HG02870 (cell line): ENCODE measurements at regions not wholly inside any gene's neighbourhood (a gene's known extent, or its start where the extent isn't known, plus 50 kb on each side); places are given as distances from the start of the nearest gene placed in this dataset.

Source experiments
- ATAC-seq: cut with Tn5 transposase; IDR thresholded peaks from one replicate; pipeline ENCODE4 v1.9.1; 2021; ENCODE audit warnings: mild to moderate bottlenecking, moderate library complexity; ENCODE audit not compliant: unreplicated experiment

DNA sequence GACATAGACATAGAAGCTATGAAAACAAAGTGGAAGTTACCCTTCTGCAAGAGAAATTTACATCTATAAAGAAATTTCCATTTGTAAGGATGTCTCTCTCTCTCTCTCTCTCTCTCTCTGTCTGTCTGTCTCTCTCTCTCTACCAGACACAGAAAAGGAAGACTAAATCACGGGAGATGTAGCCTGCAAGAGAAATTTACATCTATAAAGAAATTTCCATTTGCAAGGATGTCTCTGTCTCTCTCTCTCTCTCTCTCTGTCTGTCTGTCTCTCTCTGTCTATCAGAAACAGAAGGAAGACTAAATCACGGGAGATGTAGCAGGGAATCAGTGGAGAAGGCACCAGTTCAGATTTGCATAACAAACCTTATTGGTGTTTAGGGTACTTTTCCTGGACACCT is 65.6 kb upstream of the CTSO start:
- no peak for ATAC-seq

DNA sequence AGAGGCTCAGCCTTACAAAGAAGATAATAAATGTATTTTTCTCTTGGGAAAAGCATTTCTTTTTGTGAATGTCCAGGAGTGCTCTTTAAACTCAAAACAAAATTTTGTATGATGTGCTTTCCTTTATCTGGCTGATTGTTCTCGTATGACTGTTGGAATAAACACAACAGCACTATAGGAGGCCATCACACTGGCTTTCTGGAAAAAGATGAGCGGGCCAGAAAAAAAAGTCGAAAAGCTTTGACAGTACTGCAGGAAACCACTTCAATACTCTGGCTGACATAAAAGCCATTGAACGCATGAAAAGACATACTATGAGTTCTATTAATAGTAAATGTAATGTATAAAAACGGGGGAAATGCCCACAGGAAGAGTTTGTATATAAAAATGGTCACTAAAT is 64.7 kb upstream of the CTSO start:
- ATAC-seq: no peak

DNA sequence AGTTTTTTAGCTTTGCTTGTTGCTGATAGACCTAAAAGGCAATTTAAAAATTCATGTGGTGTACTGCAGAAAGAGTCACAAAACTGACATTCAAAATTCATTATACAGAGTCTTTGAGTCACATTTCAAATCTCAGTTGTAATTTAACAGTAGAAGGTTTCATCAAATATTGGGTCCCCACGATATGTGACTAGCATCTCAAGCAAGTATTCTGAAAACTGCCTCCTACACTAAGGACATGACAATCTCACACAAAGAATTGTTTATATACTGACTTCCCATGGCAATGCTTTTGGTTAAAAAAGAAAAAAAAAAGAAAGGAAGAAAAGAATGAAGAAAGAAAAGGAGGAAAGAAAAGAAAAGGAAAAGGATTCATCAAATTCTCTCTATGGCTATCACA is 62.1 kb upstream of the CTSO start:
- no peak for ATAC-seq

DNA sequence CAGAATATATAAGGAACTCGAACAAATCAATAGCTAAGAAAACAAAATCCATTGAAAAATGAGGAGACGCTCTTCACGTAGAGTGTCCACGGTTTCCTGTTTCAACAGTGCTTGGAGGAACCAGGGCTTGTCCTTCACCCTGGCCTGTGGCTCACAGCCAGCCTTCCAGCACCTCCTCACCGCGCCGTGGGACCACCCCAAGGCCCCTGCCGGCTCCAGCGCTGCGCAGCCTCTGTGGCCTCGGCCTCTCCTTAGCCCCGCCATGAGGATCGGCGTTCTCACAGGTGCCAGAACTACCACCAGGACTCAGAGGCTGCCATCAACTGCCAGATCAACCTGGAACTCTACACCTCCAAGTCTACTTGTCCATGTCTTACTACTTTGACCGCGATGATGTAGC is 52.5 kb upstream of the CTSO start:
- ATAC-seq: no peak
